Daoy (cell line): ENCODE measurements at regions not wholly inside any gene's neighbourhood (a gene's known extent, or its start where the extent isn't known, plus 50 kb on each side); places are given as distances from the start of the nearest gene placed in this dataset.

Experiments
- DNase-seq: peaks from one replicate; pipeline ENCODE4 v3.0.0-alpha.2; 2015; ENCODE audit warnings: low read depth

GRCh38 chr20:41670631-41671030 is 52.5 kb upstream of the CHD6 start:
- DNase-seq: no peak

- peak; percentile 43 for DNase-seq
Measured at GRCh38 chr20:41669708-41670263, 51.6 kb upstream of the CHD6 start.

GRCh38 chr20:41668057-41668749 is 50.0 kb upstream of the CHD6 start:
- no peak for DNase-seq
